ENCODE measurements at regions not wholly inside any gene's neighbourhood (a gene's known extent, or its start where the extent isn't known, plus 50 kb on each side); places are given as distances from the start of the nearest gene placed in this dataset.
A peak's percentile ranks its signal among the peaks of the same experiment; 100 is the strongest.

- DNase-seq (ENCODE audit: low spot score) = no peak
- TF ChIP-seq CTCF (IDR thresholded peaks at IDR 0.05) = no peak
- H3K27ac ChIP-seq = peak overlapping the region in 1 of 2 donors; percentile 11
These were observed 110.2 kb downstream of the VAPA start for GRCh38 chr18:10023853-10024570.

GRCh38 chr18:10025711-10026670 is 112.2 kb downstream of the VAPA start:
- peak; percentile 88 for DNase-seq (ENCODE audit: low spot score)
- no peak for TF ChIP-seq CTCF (IDR thresholded peaks at IDR 0.05)
- Histone ChIP-seq H3K4me3 (no peak overlapping the region), H3K27ac (peak overlapping the region; percentile 55 to 90)

More at GRCh38 chr18:10023853-10024570, 110.2 kb downstream of the VAPA start:
- no peak overlapping the region for H3K4me3 ChIP-seq

- TF ChIP-seq CTCF (IDR thresholded peaks at IDR 0.05) = no peak
These were observed 113.2 kb downstream of the VAPA start for GRCh38 chr18:10027031-10027430.

GRCh38 chr18:10027461-10027860 is 113.6 kb downstream of the VAPA start:
- peak overlapping the region; percentile 39 to 90 for H3K27ac ChIP-seq
- TF ChIP-seq CTCF (IDR thresholded peaks at IDR 0.05) = no peak
- no peak overlapping the region for H3K4me3 ChIP-seq
- DNase-seq (ENCODE audit: low spot score) = no peak

More at GRCh38 chr18:10027031-10027430, 113.2 kb downstream of the VAPA start:
- Histone ChIP-seq H3K4me3 (no peak overlapping the region), H3K27ac (peak overlapping the region; percentile 39 to 90)
- no peak for DNase-seq (ENCODE audit: low spot score)

- H3K27ac ChIP-seq = no peak overlapping the region
- no peak for TF ChIP-seq CTCF (IDR thresholded peaks at IDR 0.05)
These were observed 115.9 kb downstream of the VAPA start for GRCh38 chr18:10029711-10030110.

GRCh38 chr18:10030816-10031541 is 117.2 kb downstream of the VAPA start:
- TF ChIP-seq CTCF (IDR thresholded peaks at IDR 0.05) = no peak
- DNase-seq (ENCODE audit: low spot score) = no peak
- Histone ChIP-seq H3K4me3 (no peak overlapping the region), H3K27ac (no peak overlapping the region)

More at GRCh38 chr18:10029711-10030110, 115.9 kb downstream of the VAPA start:
- H3K4me3 ChIP-seq = no peak overlapping the region
- DNase-seq (ENCODE audit: low spot score) = no peak
